Neuronal stem cell (in vitro differentiated cells): ENCODE measurements at regions not wholly inside any gene's neighbourhood (a gene's known extent, or its start where the extent isn't known, plus 50 kb on each side); places are given as distances from the start of the nearest gene placed in this dataset.

Experiments
- DNase-seq: peaks from one replicate; pipeline ENCODE4 v3.0.0-alpha.2; 2013; ENCODE audit warnings: low spot score
- H2AFZ ChIP-seq: one replicate; pipeline ENCODE4 v1.6.1; 2013; ENCODE audit warnings: mild to moderate bottlenecking, low read length, inconsistent platforms
- H2AK5ac ChIP-seq: 2 replicates; pipeline ENCODE4 v1.6.1; 2013; ENCODE audit warnings: low read depth, mild to moderate bottlenecking, inconsistent platforms, low read length, moderate library complexity, mixed read lengths
- H2BK120ac ChIP-seq: 2 replicates; pipeline ENCODE4 v1.6.1; 2013; ENCODE audit warnings: low read depth, mild to moderate bottlenecking, inconsistent platforms, low read length, moderate library complexity, mixed read lengths
- H2BK12ac ChIP-seq: one replicate; pipeline ENCODE4 v1.6.1; 2013; ENCODE audit warnings: low read length, inconsistent platforms
- H2BK15ac ChIP-seq: 2 replicates; pipeline ENCODE4 v1.6.1; 2013; ENCODE audit warnings: mild to moderate bottlenecking, low read length, inconsistent platforms, mixed read lengths
- H2BK5ac ChIP-seq: one replicate; pipeline ENCODE4 v1.6.1; 2013; ENCODE audit warnings: inconsistent platforms, mild to moderate bottlenecking, low read length, moderate library complexity
- H3K14ac ChIP-seq: one replicate; pipeline ENCODE4 v1.6.1; 2013; ENCODE audit warnings: low read length, inconsistent platforms
- H3K18ac ChIP-seq: 2 replicates; pipeline ENCODE4 v1.6.1; 2013; ENCODE audit warnings: low read length, inconsistent platforms
- H3K23ac ChIP-seq: 2 replicates; pipeline ENCODE4 v1.6.1; 2013; ENCODE audit warnings: low read depth, mild to moderate bottlenecking, mixed read lengths, low read length, inconsistent platforms; ENCODE audit not compliant: poor library complexity
- H3K27ac ChIP-seq: replicated peaks from 3 replicates; pipeline ENCODE4 v1.5.1; 2013; ENCODE audit warnings: low read length, inconsistent platforms
- H3K27me3 ChIP-seq, 3 experiments: 2 replicates each; pipeline ENCODE4 v1.6.1; 2013; ENCODE audit warnings: low read length in 3 of 3, mild to moderate bottlenecking in 2 of 3, inconsistent platforms in 1 of 3, low read depth in 1 of 3, mixed read lengths in 1 of 3, moderate library complexity in 1 of 3; ENCODE audit not compliant: control insufficient read depth in 3 of 3, insufficient read depth in 3 of 3
- H3K36me3 ChIP-seq, 2 donors: replicated peaks in 1 of 2; 2 replicates each; pipeline ENCODE4 v1.6.1; 2013; ENCODE audit warnings: low read length in 2 of 2; ENCODE audit not compliant: control insufficient read depth in 2 of 2, insufficient read depth in 2 of 2
- H3K4ac ChIP-seq: 2 replicates; pipeline ENCODE4 v1.6.1; 2013; ENCODE audit warnings: inconsistent platforms, mild to moderate bottlenecking, low read length, moderate library complexity
- H3K4me1 ChIP-seq, 2 donors: 1 replicate in 1 of 2; 2 replicates in 1 of 2; pipeline ENCODE4 v1.6.1; 2013; ENCODE audit warnings: low read length in 2 of 2, low read depth in 1 of 2; ENCODE audit not compliant: control insufficient read depth in 2 of 2, insufficient read depth in 1 of 2
- H3K4me2 ChIP-seq: one replicate; pipeline ENCODE4 v1.6.1; 2013; ENCODE audit warnings: mild to moderate bottlenecking, low read length, inconsistent platforms; ENCODE audit not compliant: insufficient read depth, poor library complexity, severe bottlenecking
- H3K4me3 ChIP-seq, 2 donors: 2 replicates each; pipeline ENCODE4 v1.5.1; 2013; ENCODE audit warnings: low read length in 2 of 2, mild to moderate bottlenecking in 2 of 2, inconsistent platforms in 1 of 2, moderate library complexity in 1 of 2
- H3K79me1 ChIP-seq: one replicate; pipeline ENCODE4 v1.6.1; 2013; ENCODE audit warnings: low read depth, mild to moderate bottlenecking, inconsistent platforms, low read length, moderate library complexity
- H3K9ac ChIP-seq: one replicate; pipeline ENCODE4 v1.6.1; 2013; ENCODE audit warnings: mild to moderate bottlenecking, low read depth, low read length, inconsistent platforms; ENCODE audit not compliant: poor library complexity
- H3K9me3 ChIP-seq, 2 donors: replicated peaks in 1 of 2; 2 replicates each; pipeline versions ENCODE3 to v1.6.1; 2013; ENCODE audit warnings: low read length in 2 of 2, mild to moderate bottlenecking in 2 of 2, inconsistent platforms in 1 of 2, low read depth in 1 of 2, mixed read lengths in 1 of 2, moderate library complexity in 1 of 2; ENCODE audit not compliant: control insufficient read depth in 2 of 2, insufficient read depth in 1 of 2
- H4K8ac ChIP-seq: one replicate; pipeline ENCODE4 v1.6.1; 2013; ENCODE audit warnings: low read depth, mild to moderate bottlenecking, inconsistent platforms, low read length, moderate library complexity
- H4K91ac ChIP-seq: one replicate; pipeline ENCODE4 v1.6.1; 2013; ENCODE audit warnings: low read length, low read depth, mild to moderate bottlenecking, inconsistent platforms; ENCODE audit not compliant: poor library complexity
- WGBS, 2 donors: extraction: QIAGEN DNeasy Blood & Tissue Kit; methylation state at CpG; one replicate each; pipeline ENCODE4 v1.1.7; 2013; ENCODE audit warnings: missing lambda C conversion rate in 2 of 2, mixed read lengths in 1 of 2; ENCODE audit not compliant: insufficient read length in 2 of 2, insufficient replicate concordance in 1 of 2; ENCODE audit errors: extremely low coverage in 2 of 2; 5-methylcytosine and 5-hydroxymethylcytosine counted together

GRCh38 chr6:133786016-133786415, 102.9 kb upstream of the TCF21 start:
- Histone ChIP-seq H3K4me3 (no peak overlapping the region), H3K4me2 (no peak overlapping the region), H4K91ac (no peak overlapping the region), H2BK5ac (no peak overlapping the region), H3K4me1 (peaks cover 0 to 3% of the 10 kb centered on the region in 2 donors), H3K14ac (no peak overlapping the region), H2BK120ac (no peak overlapping the region), H3K4ac (no peak overlapping the region), H2BK12ac (no peak overlapping the region), H3K27me3 (no peaks in the 10 kb centered on the region), H3K9ac (no peak overlapping the region), H3K23ac (no peak overlapping the region), H2BK15ac (no peak overlapping the region), H2AFZ (no peak overlapping the region), H3K79me1 (no peaks in the 10 kb centered on the region), H3K9me3 (no peaks in the 10 kb centered on the region), H3K36me3 (no peaks in the 10 kb centered on the region), H3K27ac (no peak overlapping the region), H4K8ac (no peak overlapping the region), H3K18ac (no peak overlapping the region), H2AK5ac (no peak overlapping the region)
- WGBS, 2 donors = no CpG with 5 or more reads among the region's 2 CpGs
- no peak for DNase-seq

GRCh38 chr6:133787122-133787521, 101.8 kb upstream of the TCF21 start:
- H2BK12ac ChIP-seq = no peak overlapping the region
- no peak overlapping the region for H3K23ac ChIP-seq
- H3K36me3 ChIP-seq = no peaks in the 10 kb centered on the region
- no peak overlapping the region for H2BK5ac ChIP-seq
- H3K27ac ChIP-seq = no peak overlapping the region
- no peaks in the 10 kb centered on the region for H3K9me3 ChIP-seq
- H2BK15ac ChIP-seq = no peak overlapping the region
- no peak for DNase-seq
- H3K4me1 ChIP-seq = peaks cover 0 to 3% of the 10 kb centered on the region in 2 donors
- no CpG with 5 or more reads among the region's 3 CpGs for WGBS, 2 donors
- H3K14ac ChIP-seq = no peak overlapping the region
- no peak overlapping the region for H3K4me2 ChIP-seq
- no peak overlapping the region for H2BK120ac ChIP-seq
- no peak overlapping the region for H3K9ac ChIP-seq
- no peaks in the 10 kb centered on the region for H3K79me1 ChIP-seq
- H3K4ac ChIP-seq = no peak overlapping the region
- no peak overlapping the region for H2AFZ ChIP-seq
- no peak overlapping the region for H4K8ac ChIP-seq
- H3K18ac ChIP-seq = no peak overlapping the region
- no peak overlapping the region for H2AK5ac ChIP-seq
- H3K27me3 ChIP-seq = no peaks in the 10 kb centered on the region
- H3K4me3 ChIP-seq = no peak overlapping the region
- H4K91ac ChIP-seq = no peak overlapping the region

- WGBS, 2 donors = no CpG with 5 or more reads among the region's 4 CpGs
- Histone ChIP-seq H2BK120ac (no peak overlapping the region), H3K14ac (no peak overlapping the region), H3K27ac (no peak overlapping the region), H4K8ac (no peak overlapping the region), H3K18ac (no peak overlapping the region), H2BK12ac (no peak overlapping the region), H2AK5ac (no peak overlapping the region), H2AFZ (no peak overlapping the region), H3K36me3 (no peaks in the 10 kb centered on the region), H3K4me1 (peaks cover 0 to 3% of the 10 kb centered on the region in 2 donors), H3K9ac (no peak overlapping the region), H2BK5ac (no peak overlapping the region), H2BK15ac (no peak overlapping the region), H3K79me1 (no peaks in the 10 kb centered on the region), H3K23ac (no peak overlapping the region), H3K4ac (no peak overlapping the region), H4K91ac (no peak overlapping the region), H3K9me3 (no peaks in the 10 kb centered on the region), H3K27me3 (no peaks in the 10 kb centered on the region), H3K4me3 (no peak overlapping the region), H3K4me2 (no peak overlapping the region)
- DNase-seq = no peak
These were observed 100.9 kb upstream of the TCF21 start for GRCh38 chr6:133787859-133788505.

GRCh38 chr6:133788556-133788955, 100.4 kb upstream of the TCF21 start:
- H2BK12ac ChIP-seq = no peak overlapping the region
- H3K4ac ChIP-seq = no peak overlapping the region
- H3K4me2 ChIP-seq = no peak overlapping the region
- H3K27me3 ChIP-seq = no peaks in the 10 kb centered on the region
- H2BK5ac ChIP-seq = no peak overlapping the region
- no peak overlapping the region for H3K18ac ChIP-seq
- H3K14ac ChIP-seq = no peak overlapping the region
- peaks cover 0 to 3% of the 10 kb centered on the region in 2 donors for H3K4me1 ChIP-seq
- no peak overlapping the region for H3K9ac ChIP-seq
- H2AFZ ChIP-seq = no peak overlapping the region
- H3K36me3 ChIP-seq = no peaks in the 10 kb centered on the region
- no peak for DNase-seq
- no peak overlapping the region for H3K27ac ChIP-seq
- H4K8ac ChIP-seq = no peak overlapping the region
- H2AK5ac ChIP-seq = no peak overlapping the region
- H2BK15ac ChIP-seq = no peak overlapping the region
- H2BK120ac ChIP-seq = no peak overlapping the region
- H3K9me3 ChIP-seq = no peaks in the 10 kb centered on the region
- no peak overlapping the region for H3K23ac ChIP-seq
- no CpG with 5 or more reads among the region's 3 CpGs for WGBS, 2 donors
- H3K79me1 ChIP-seq = no peaks in the 10 kb centered on the region
- no peak overlapping the region for H3K4me3 ChIP-seq
- H4K91ac ChIP-seq = no peak overlapping the region
